ENCODE measurements at regions not wholly inside any gene's neighbourhood (a gene's known extent, or its start where the extent isn't known, plus 50 kb on each side); places are given as distances from the start of the nearest gene placed in this dataset.

DNA sequence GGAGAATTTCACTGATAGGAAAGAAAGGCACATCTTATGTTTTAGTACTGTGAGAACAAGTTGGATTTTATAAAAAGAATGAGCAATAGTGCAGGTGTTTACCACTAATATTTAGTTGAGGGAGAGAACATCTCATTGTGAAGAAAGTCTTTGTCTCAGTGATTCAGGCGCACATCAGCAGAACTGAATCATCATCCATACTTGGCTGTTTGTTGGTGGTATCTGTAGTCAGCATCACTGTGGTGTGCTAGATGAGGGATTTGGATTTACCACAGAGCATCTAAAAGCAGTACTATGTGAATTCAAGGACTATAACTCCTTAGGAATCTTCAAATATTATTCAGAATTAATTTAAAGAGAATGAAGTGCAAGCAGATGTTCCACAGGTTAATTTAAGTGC is 1380.5 kb upstream of the ATXN8OS start:
- BruUV-seq (replicated peaks): no TSS peak
- no peak overlapping the region for H3K4me3 Mint-ChIP-seq (ENCODE audit: unreplicated experiment)
- CTCF ChIA-PET: no interaction called here

DNA sequence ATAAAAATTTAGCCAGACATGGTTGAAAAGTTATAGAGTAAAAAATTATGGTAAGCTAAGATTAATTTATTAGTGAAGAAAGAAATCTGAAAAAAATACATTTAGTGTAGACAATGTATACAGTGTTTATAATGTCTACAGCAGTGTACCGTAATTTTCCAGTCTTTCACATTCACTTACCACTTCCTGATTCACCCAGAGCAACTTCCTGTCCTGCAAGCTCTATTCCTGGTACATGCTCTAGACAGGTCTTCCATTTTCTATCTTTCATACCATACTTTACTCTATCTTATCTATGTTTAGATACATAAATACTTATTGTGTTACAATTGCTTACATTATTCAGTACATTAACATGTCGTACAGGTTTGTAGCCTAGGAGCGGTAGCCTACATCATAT is 1387.8 kb upstream of the ATXN8OS start:
- no peaks in the 10 kb centered on the region for H3K4me1 ChIP-seq
- no peak overlapping the region for H3K4me3 ChIP-seq (ENCODE audit: low read depth, low read length)
- no TSS peak for BruUV-seq (replicated peaks)
- Mint-ChIP-seq H3K9me3 (ENCODE audit: unreplicated experiment) (no peaks in the 10 kb centered on the region), H3K27ac (ENCODE audit: unreplicated experiment) (no peak overlapping the region), H3K27me3 (ENCODE audit: insufficient read depth, unreplicated experiment) (no peaks in the 10 kb centered on the region), H3K4me1 (ENCODE audit: low read depth, unreplicated experiment) (no peaks in the 10 kb centered on the region), H3K4me3 (ENCODE audit: unreplicated experiment) (no peak overlapping the region), H3K36me3 (ENCODE audit: insufficient read depth, unreplicated experiment) (no peaks in the 10 kb centered on the region)
- intact Hi-C loops (cut with micrococcal nuclease; ENCODE audit: unreplicated experiment): no loop called here
- no peaks in the 10 kb centered on the region for H3K9me3 ChIP-seq
- H3K36me3 ChIP-seq (ENCODE audit: control insufficient read depth, insufficient read depth, low read length): no peaks in the 10 kb centered on the region
- TF ChIP-seq, protein P1, sequence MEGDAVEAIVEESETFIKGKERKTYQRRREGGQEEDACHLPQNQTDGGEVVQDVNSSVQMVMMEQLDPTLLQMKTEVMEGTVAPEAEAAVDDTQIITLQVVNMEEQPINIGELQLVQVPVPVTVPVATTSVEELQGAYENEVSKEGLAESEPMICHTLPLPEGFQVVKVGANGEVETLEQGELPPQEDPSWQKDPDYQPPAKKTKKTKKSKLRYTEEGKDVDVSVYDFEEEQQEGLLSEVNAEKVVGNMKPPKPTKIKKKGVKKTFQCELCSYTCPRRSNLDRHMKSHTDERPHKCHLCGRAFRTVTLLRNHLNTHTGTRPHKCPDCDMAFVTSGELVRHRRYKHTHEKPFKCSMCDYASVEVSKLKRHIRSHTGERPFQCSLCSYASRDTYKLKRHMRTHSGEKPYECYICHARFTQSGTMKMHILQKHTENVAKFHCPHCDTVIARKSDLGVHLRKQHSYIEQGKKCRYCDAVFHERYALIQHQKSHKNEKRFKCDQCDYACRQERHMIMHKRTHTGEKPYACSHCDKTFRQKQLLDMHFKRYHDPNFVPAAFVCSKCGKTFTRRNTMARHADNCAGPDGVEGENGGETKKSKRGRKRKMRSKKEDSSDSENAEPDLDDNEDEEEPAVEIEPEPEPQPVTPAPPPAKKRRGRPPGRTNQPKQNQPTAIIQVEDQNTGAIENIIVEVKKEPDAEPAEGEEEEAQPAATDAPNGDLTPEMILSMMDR (IDR thresholded peaks at IDR 0.05; ENCODE audit: insufficient read depth in 1 of 2, low read depth in 1 of 2, low read length in 1 of 2, severe bottlenecking in 1 of 2, unreplicated experiment in 1 of 2): no peak
- DNase-seq: no peak
- ChIA-PET CTCF (no interaction called here), POLR2A (no interaction called here)
- no peaks in the 10 kb centered on the region for H3K27me3 ChIP-seq (replicated peaks; ENCODE audit: control insufficient read depth, insufficient read depth, low read length)

More for the DNA sequence above, 1380.5 kb upstream of the ATXN8OS start:
- Histone ChIP-seq H3K4me1 (no peaks in the 10 kb centered on the region), H3K9me3 (no peaks in the 10 kb centered on the region), H3K36me3 (ENCODE audit: control insufficient read depth, insufficient read depth, low read length) (no peaks in the 10 kb centered on the region), H3K27me3 (replicated peaks; ENCODE audit: control insufficient read depth, insufficient read depth, low read length) (no peaks in the 10 kb centered on the region), H3K4me3 (ENCODE audit: low read depth, low read length) (no peak overlapping the region)
- Mint-ChIP-seq H3K9me3 (ENCODE audit: unreplicated experiment) (no peaks in the 10 kb centered on the region), H3K27me3 (ENCODE audit: insufficient read depth, unreplicated experiment) (no peaks in the 10 kb centered on the region), H3K36me3 (ENCODE audit: insufficient read depth, unreplicated experiment) (no peaks in the 10 kb centered on the region), H3K27ac (ENCODE audit: unreplicated experiment) (no peak overlapping the region), H3K4me1 (ENCODE audit: low read depth, unreplicated experiment) (no peaks in the 10 kb centered on the region)
- POLR2A ChIA-PET: no interaction called here
- TF ChIP-seq, protein P1 (IDR thresholded peaks at IDR 0.05; ENCODE audit: insufficient read depth in 1 of 2, low read depth in 1 of 2, low read length in 1 of 2, severe bottlenecking in 1 of 2, unreplicated experiment in 1 of 2): no peak
- DNase-seq: no peak
- intact Hi-C loops (cut with micrococcal nuclease; ENCODE audit: unreplicated experiment): no loop called here

GRCh38 chr13:68715651-68716050 is 1392.0 kb upstream of the ATXN8OS start:
- H3K36me3 ChIP-seq (ENCODE audit: control insufficient read depth, insufficient read depth, low read length): no peaks in the 10 kb centered on the region
- CTCF ChIA-PET: no interaction called here
- no peaks in the 10 kb centered on the region for H3K4me1 Mint-ChIP-seq (ENCODE audit: low read depth, unreplicated experiment)
- intact Hi-C loops (cut with micrococcal nuclease; ENCODE audit: unreplicated experiment): no loop called here
- no peak overlapping the region for H3K27ac Mint-ChIP-seq (ENCODE audit: unreplicated experiment)
- H3K4me1 ChIP-seq: no peaks in the 10 kb centered on the region
- H3K9me3 Mint-ChIP-seq (ENCODE audit: unreplicated experiment): no peaks in the 10 kb centered on the region
- TF ChIP-seq, protein P1 (IDR thresholded peaks at IDR 0.05; ENCODE audit: insufficient read depth in 1 of 2, low read depth in 1 of 2, low read length in 1 of 2, severe bottlenecking in 1 of 2, unreplicated experiment in 1 of 2): no peak
- H3K4me3 ChIP-seq (ENCODE audit: low read depth, low read length): no peak overlapping the region
- H3K27me3 Mint-ChIP-seq (ENCODE audit: insufficient read depth, unreplicated experiment): no peaks in the 10 kb centered on the region
- no peaks in the 10 kb centered on the region for H3K27me3 ChIP-seq (replicated peaks; ENCODE audit: control insufficient read depth, insufficient read depth, low read length)
- DNase-seq: no peak
- BruUV-seq (replicated peaks): no TSS peak
- H3K36me3 Mint-ChIP-seq (ENCODE audit: insufficient read depth, unreplicated experiment): no peaks in the 10 kb centered on the region
- POLR2A ChIA-PET: no interaction called here
- no peaks in the 10 kb centered on the region for H3K9me3 ChIP-seq
- H3K4me3 Mint-ChIP-seq (ENCODE audit: unreplicated experiment): no peak overlapping the region

Measured in Caco-2 (cell line).